Mucosa of descending colon (tissue), 3 donors: ENCODE measurements at regions not wholly inside any gene's neighbourhood (a gene's known extent, or its start where the extent isn't known, plus 50 kb on each side); places are given as distances from the start of the nearest gene placed in this dataset.

Experiments used
- ATAC-seq: fragments of 200-7000 bp; cut with Tn5 transposase; one replicate; pipeline ENCODE4 v1.9.1; 2020; ENCODE audit warnings: mild to moderate bottlenecking, moderate library complexity
- DNase-seq, 3 donors: peaks; one replicate each; pipeline ENCODE4 v3.0.0-alpha.2; 2020
- H3K36me3 ChIP-seq: fragments of 200-600 bp; one replicate; pipeline ENCODE4 v1.8.0; 2021; ENCODE audit warnings: low read depth, mild to moderate bottlenecking
- H3K4me1 ChIP-seq: fragments of 200-600 bp; one replicate; pipeline ENCODE4 v1.8.0; 2021; ENCODE audit warnings: low read depth, mild to moderate bottlenecking
- H3K4me3 ChIP-seq: fragments of 200-600 bp; one replicate; pipeline ENCODE4 v1.8.0; 2021; ENCODE audit warnings: mild to moderate bottlenecking
- H3K9me3 ChIP-seq: fragments of 200-600 bp; one replicate; pipeline ENCODE4 v1.8.0; 2021; ENCODE audit warnings: mild to moderate bottlenecking
- intact Hi-C, 2 donors: fragments of 100-400 bp; cut with DNase I in 1 of 2; cut with micrococcal nuclease in 1 of 2; formaldehyde crosslinking; loops; one replicate each; pipeline versions ENCODE4 v1.11.0 to v1.11.1; 2022; cut with DNase I, micrococcal nuclease
- TF ChIP-seq, protein P1 (sequence below): fragments of 200-600 bp; IDR thresholded peaks from one replicate; pipeline ENCODE4 v1.8.0; 2022; ENCODE audit warnings: antibody characterized with exemption, mild to moderate bottlenecking
- donor health status: DM: no; HTN: no; CAD: no; lungs with moderate emphysema.
- donor health status: DM: no; HTN: no; CAD: no.
- donor health status: DM: no; HTN: yes; CAD: no.

- H3K36me3 ChIP-seq = no peaks in the 10 kb centered on the region
- intact Hi-C loops = no loop called here
- TF ChIP-seq, protein P1, sequence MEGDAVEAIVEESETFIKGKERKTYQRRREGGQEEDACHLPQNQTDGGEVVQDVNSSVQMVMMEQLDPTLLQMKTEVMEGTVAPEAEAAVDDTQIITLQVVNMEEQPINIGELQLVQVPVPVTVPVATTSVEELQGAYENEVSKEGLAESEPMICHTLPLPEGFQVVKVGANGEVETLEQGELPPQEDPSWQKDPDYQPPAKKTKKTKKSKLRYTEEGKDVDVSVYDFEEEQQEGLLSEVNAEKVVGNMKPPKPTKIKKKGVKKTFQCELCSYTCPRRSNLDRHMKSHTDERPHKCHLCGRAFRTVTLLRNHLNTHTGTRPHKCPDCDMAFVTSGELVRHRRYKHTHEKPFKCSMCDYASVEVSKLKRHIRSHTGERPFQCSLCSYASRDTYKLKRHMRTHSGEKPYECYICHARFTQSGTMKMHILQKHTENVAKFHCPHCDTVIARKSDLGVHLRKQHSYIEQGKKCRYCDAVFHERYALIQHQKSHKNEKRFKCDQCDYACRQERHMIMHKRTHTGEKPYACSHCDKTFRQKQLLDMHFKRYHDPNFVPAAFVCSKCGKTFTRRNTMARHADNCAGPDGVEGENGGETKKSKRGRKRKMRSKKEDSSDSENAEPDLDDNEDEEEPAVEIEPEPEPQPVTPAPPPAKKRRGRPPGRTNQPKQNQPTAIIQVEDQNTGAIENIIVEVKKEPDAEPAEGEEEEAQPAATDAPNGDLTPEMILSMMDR = no peak
- no peak overlapping the region for H3K4me3 ChIP-seq
- ATAC-seq (no peak), DNase-seq (no peak)
- no peaks in the 10 kb centered on the region for H3K4me1 ChIP-seq
- H3K9me3 ChIP-seq = no peaks in the 10 kb centered on the region
Measured at GRCh38 chr13:68608147-68608546, 1378.0 kb upstream of the PCDH9 start.

DNA sequence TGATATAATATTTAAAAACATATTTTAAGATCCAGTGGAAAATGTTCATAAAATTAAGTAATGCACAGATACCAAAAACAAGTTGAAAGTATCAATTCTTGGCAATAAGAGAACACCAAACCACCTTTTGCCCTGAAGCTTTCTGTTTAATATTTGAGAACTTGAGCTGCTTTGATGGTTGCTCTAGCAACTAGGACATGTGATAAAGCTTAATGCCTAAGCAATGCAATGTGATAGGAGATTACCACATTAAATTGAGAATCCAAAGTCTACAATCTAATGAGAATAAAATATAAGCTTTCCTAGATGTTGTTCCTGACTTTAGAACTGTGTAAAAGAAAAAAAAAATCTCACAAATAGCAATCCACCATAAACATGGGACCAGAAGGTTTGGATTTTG, 1367.5 kb upstream of the PCDH9 start:
- no peak for DNase-seq
- no peaks in the 10 kb centered on the region for H3K9me3 ChIP-seq
- intact Hi-C loops = no loop called here

GRCh38 chr13:68588623-68589022, 1358.5 kb upstream of the PCDH9 start:
- H3K36me3 ChIP-seq = no peaks in the 10 kb centered on the region
- TF ChIP-seq, protein P1 = no peak

More for the DNA sequence above, 1367.5 kb upstream of the PCDH9 start:
- TF ChIP-seq, protein P1 = no peak
- H3K36me3 ChIP-seq = no peaks in the 10 kb centered on the region
- H3K4me1 ChIP-seq = no peaks in the 10 kb centered on the region
- no peak for ATAC-seq
- no peak overlapping the region for H3K4me3 ChIP-seq

DNA sequence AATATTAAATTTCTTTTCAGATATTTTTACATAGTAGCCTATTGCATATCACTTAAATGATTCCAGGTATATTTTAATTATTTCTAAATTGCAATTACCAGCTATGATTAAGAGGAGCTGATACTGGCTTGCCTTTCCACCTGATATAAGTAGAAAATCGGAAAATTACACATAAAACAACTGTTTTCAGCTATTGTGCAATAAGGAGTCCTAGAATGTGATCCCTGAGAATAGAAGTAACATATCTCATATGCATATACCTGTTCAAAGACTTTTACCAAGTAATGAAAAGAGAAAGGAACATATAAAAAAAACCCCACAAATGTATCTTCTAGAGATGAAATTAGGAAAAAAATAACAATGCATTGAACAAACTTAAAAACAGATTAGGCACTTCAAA, 1354.6 kb upstream of the PCDH9 start:
- intact Hi-C loops = no loop called here
- ATAC-seq = no peak

More at GRCh38 chr13:68588623-68589022, 1358.5 kb upstream of the PCDH9 start:
- intact Hi-C loops = no loop called here
- H3K9me3 ChIP-seq = no peaks in the 10 kb centered on the region
- DNase-seq = no peak
- peak; percentile 40 for ATAC-seq
- H3K4me1 ChIP-seq = no peaks in the 10 kb centered on the region
- no peak overlapping the region for H3K4me3 ChIP-seq

DNA sequence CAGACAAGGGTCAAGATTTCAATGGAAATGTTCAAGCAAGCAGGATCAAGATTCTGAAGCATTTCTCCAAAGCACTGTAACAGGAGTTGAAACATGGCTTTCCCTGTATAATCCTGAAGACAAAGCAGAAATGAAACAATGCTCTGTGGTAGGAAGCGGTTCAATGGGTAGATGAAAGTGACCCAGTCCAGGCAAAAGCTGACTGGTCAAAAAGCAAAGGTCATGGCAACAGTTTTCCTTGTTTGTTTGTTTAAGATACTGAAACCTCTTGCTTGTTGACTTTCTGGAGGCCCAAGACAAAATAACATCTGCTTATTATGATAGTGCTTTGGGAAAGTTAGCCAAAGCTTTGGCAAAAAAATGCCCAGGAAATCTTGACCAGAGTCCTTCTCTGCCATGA, 1343.9 kb upstream of the PCDH9 start:
- DNase-seq = no peak
- intact Hi-C loops = no loop called here
- H3K4me1 ChIP-seq = no peaks in the 10 kb centered on the region
- H3K9me3 ChIP-seq = no peaks in the 10 kb centered on the region
- TF ChIP-seq, protein P1 = no peak
- no peaks in the 10 kb centered on the region for H3K36me3 ChIP-seq
- no peak overlapping the region for H3K4me3 ChIP-seq
- no peak for ATAC-seq

More for the DNA sequence above, 1354.6 kb upstream of the PCDH9 start:
- no peak overlapping the region for H3K4me3 ChIP-seq
- no peaks in the 10 kb centered on the region for H3K36me3 ChIP-seq
- no peaks in the 10 kb centered on the region for H3K9me3 ChIP-seq
- TF ChIP-seq, protein P1 = no peak
- no peaks in the 10 kb centered on the region for H3K4me1 ChIP-seq
- no peak for DNase-seq
